GM10266 (cell line): ENCODE measurements at regions not wholly inside any gene's neighbourhood (a gene's known extent, or its start where the extent isn't known, plus 50 kb on each side); places are given as distances from the start of the nearest gene placed in this dataset.

Experiments used
- DNase-seq: peaks from one replicate; pipeline ENCODE4 v3.0.0; 2012; ENCODE audit errors: extremely low spot score
- CTCF ChIP-seq: IDR thresholded peaks from 2 replicates; pipeline ENCODE4 v1.5.1; 2012; ENCODE audit warnings: mild to moderate bottlenecking, low read depth; ENCODE audit not compliant: control insufficient read depth, insufficient read depth; ENCODE audit errors: missing control alignments

GRCh38 chr2:180195847-180196246 lies 188.8 kb upstream of the CWC22 start:
- no peak for TF ChIP-seq CTCF
- DNase-seq: no peak

GRCh38 chr2:180191432-180192124 lies 184.5 kb upstream of the CWC22 start:
- no peak for TF ChIP-seq CTCF
- no peak for DNase-seq

- no peak for TF ChIP-seq CTCF
- no peak for DNase-seq
Measured at GRCh38 chr2:180190851-180191250, 183.8 kb upstream of the CWC22 start.

GRCh38 chr2:180187611-180188010 lies 180.5 kb upstream of the CWC22 start:
- DNase-seq: no peak
- TF ChIP-seq CTCF: no peak

GRCh38 chr2:180184506-180184905 lies 177.4 kb upstream of the CWC22 start:
- TF ChIP-seq CTCF: no peak
- DNase-seq: no peak

- DNase-seq: no peak
- no peak for TF ChIP-seq CTCF
Measured at GRCh38 chr2:180180511-180180910, 173.4 kb upstream of the CWC22 start.

GRCh38 chr2:180177534-180177933 lies 170.4 kb upstream of the CWC22 start:
- TF ChIP-seq CTCF: no peak
- no peak for DNase-seq
